SU-DHL-6 (cell line): ENCODE measurements at regions not wholly inside any gene's neighbourhood (a gene's known extent, or its start where the extent isn't known, plus 50 kb on each side); places are given as distances from the start of the nearest gene placed in this dataset.

ENCODE experiments used
- H2AFZ ChIP-seq: fragments of 200-600 bp; sonication (generic); 2 replicates; pipeline ENCODE4 v1.6.1; 2014; ENCODE audit warnings: low read depth, mild to moderate bottlenecking, moderate library complexity, mixed read lengths, antibody characterized with exemption, low read length; ENCODE audit not compliant: severe bottlenecking
- H3F3A ChIP-seq: fragments of 200-600 bp; shearing (Covaris generic); 2 replicates; pipeline ENCODE4 v1.6.0; 2016; ENCODE audit warnings: antibody characterized with exemption, mild to moderate bottlenecking; ENCODE audit not compliant: insufficient read depth
- H3K27ac ChIP-seq: fragments of 200-600 bp; sonication (generic); 2 replicates; pipeline ENCODE4 v1.5.1; 2016; ENCODE audit warnings: low read depth, mild to moderate bottlenecking, low read length, moderate library complexity, mixed read lengths
- H3K27me3 ChIP-seq: fragments of 200-600 bp; sonication (generic), shearing (Covaris generic); 2 replicates; pipeline ENCODE4 v1.6.0; 2014; ENCODE audit warnings: mild to moderate bottlenecking, low read length
- H3K36me3 ChIP-seq: fragments of 200-600 bp; sonication (generic); 2 replicates; pipeline ENCODE4 v1.6.1; 2014; ENCODE audit warnings: mild to moderate bottlenecking, low read length, mixed read lengths
- H3K4me2 ChIP-seq: fragments of 300-600, 200-600 bp; shearing (Covaris generic), sonication (generic); 2 replicates; pipeline ENCODE4 v1.6.0; 2014; ENCODE audit warnings: low read length, low read depth, mild to moderate bottlenecking; ENCODE audit not compliant: poor library complexity, severe bottlenecking
- H3K4me3 ChIP-seq: fragments of 200-600 bp; sonication (generic); 2 replicates; pipeline ENCODE4 v1.5.1; 2014; ENCODE audit warnings: antibody characterized with exemption, low read length, mild to moderate bottlenecking, mixed read lengths; ENCODE audit not compliant: insufficient read depth, poor library complexity, severe bottlenecking
- H3K79me2 ChIP-seq: fragments of 200-600 bp; sonication (generic); 2 replicates; pipeline ENCODE4 v1.6.1; 2014; ENCODE audit warnings: mild to moderate bottlenecking, low read length, moderate library complexity; ENCODE audit not compliant: insufficient read depth
- H3K9ac ChIP-seq: fragments of 200-600 bp; sonication (generic); 2 replicates; pipeline ENCODE4 v1.7.0; 2014; ENCODE audit warnings: mild to moderate bottlenecking, low read length
- H3K9me2 ChIP-seq: fragments of 200-600 bp; sonication (generic); replicated peaks from 2 replicates; pipeline ENCODE4 v1.6.1; 2014; ENCODE audit warnings: low read length; ENCODE audit not compliant: insufficient read depth
- H3K9me3 ChIP-seq: fragments of 200-600 bp; sonication (generic); 2 replicates; pipeline ENCODE4 v1.6.1; 2014; ENCODE audit warnings: low read length, mixed read lengths; ENCODE audit not compliant: insufficient read depth
- H4K20me1 ChIP-seq: fragments of 200-600 bp; sonication (generic); 2 replicates; pipeline ENCODE4 v1.6.1; 2014; ENCODE audit warnings: low read depth, mild to moderate bottlenecking, antibody characterized with exemption, low read length, moderate library complexity, mixed read lengths
- EZH2phosphoT487 ChIP-seq: fragments of 200-600 bp; sonication (generic), shearing (Covaris generic); conservative IDR thresholded peaks from 2 replicates; pipeline ENCODE4 v1.6.1; 2018; ENCODE audit warnings: mild to moderate bottlenecking, antibody characterized with exemption, low read length, moderate library complexity, mixed read lengths
- TF ChIP-seq, protein P1 (sequence below): fragments of 200-600 bp; sonication (generic); IDR thresholded peaks from one replicate; pipeline ENCODE4 v1.5.1; 2017; ENCODE audit warnings: antibody characterized with exemption, mild to moderate bottlenecking, low read length, moderate library complexity; ENCODE audit not compliant: insufficient read depth, poor library complexity, severe bottlenecking

DNA sequence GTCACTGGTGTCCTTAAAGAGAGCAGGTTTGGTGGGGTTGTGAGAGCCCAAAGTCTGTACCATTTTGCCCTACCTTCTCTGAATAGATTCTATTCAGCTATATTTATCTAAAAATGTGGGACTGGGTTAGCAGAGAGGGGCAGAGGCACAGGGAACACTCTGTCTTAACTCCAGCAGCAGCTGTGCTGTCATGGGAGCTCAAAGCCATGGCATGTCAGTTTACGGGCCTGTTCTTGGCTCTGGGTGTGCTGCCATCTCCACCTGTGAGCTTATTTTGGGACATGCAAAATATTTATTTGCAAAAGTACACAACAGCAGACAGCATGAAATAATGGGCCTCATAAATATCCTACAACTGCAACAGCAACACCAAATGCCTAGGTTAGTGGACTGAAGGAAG lies 129.6 kb upstream of the KCTD1 start:
- Histone ChIP-seq H3F3A (no peaks in the 10 kb centered on the region), H3K79me2 (no peaks in the 10 kb centered on the region), H2AFZ (no peak overlapping the region), H3K4me2 (no peak overlapping the region), H3K4me3 (no peak overlapping the region), H3K9ac (no peak overlapping the region), H3K27ac (no peak overlapping the region), H3K9me3 (no peaks in the 10 kb centered on the region; the same call in 1 of the 2 replicates), H4K20me1 (no peaks in the 10 kb centered on the region), H3K9me2 (no peaks in the 10 kb centered on the region), H3K36me3 (no peaks in the 10 kb centered on the region), H3K27me3 (no peaks in the 10 kb centered on the region)
- TF ChIP-seq, protein P1, sequence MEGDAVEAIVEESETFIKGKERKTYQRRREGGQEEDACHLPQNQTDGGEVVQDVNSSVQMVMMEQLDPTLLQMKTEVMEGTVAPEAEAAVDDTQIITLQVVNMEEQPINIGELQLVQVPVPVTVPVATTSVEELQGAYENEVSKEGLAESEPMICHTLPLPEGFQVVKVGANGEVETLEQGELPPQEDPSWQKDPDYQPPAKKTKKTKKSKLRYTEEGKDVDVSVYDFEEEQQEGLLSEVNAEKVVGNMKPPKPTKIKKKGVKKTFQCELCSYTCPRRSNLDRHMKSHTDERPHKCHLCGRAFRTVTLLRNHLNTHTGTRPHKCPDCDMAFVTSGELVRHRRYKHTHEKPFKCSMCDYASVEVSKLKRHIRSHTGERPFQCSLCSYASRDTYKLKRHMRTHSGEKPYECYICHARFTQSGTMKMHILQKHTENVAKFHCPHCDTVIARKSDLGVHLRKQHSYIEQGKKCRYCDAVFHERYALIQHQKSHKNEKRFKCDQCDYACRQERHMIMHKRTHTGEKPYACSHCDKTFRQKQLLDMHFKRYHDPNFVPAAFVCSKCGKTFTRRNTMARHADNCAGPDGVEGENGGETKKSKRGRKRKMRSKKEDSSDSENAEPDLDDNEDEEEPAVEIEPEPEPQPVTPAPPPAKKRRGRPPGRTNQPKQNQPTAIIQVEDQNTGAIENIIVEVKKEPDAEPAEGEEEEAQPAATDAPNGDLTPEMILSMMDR, result no peak
- TF ChIP-seq EZH2phosphoT487, result no peak

DNA sequence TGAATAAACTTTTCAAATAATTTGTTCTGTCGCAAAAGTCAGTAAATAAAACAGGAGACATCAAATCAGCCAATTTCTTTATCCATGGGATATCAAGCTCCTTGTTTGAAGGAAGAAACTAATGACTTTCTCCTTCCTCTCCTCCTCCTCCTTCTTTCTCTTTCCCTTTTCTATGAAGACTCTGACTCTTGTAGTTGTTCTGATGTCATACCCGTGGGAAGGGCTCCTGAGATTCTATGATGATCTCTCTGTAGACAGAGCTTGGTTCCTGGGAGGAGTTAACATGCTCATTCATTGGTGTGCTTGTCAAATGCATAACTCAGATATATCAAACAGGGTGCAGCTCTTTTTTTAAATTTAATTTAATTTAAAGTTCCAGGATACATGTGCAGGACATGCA lies 118.7 kb upstream of the KCTD1 start:
- Histone ChIP-seq H3K9me2 (no peaks in the 10 kb centered on the region), H3K27me3 (no peaks in the 10 kb centered on the region), H3K27ac (no peak overlapping the region)

DNA sequence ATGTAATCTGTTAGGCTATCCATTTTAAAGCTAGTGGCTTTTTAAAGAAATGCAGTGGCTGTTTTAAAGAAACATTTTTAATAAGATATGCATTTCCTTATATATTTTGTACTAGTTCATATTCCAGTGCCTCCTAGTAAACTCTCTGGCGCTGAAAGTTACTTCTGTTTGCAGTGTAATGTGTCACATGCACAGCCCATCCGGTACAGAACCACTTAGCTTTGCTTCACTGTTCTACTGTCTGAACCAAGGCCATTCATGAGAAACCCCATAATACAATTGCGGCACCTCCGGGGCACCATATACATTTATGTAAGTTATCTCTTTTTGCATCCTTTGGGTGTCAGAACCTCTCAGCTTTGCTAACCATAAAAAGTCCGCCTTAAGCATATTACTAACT lies 114.6 kb upstream of the KCTD1 start:
- no peaks in the 10 kb centered on the region for H3K9me2 ChIP-seq
- no peaks in the 10 kb centered on the region for H3K9me3 ChIP-seq
- TF ChIP-seq, protein P1, result no peak
- no peak for TF ChIP-seq EZH2phosphoT487
- no peaks in the 10 kb centered on the region for H3F3A ChIP-seq
- no peaks in the 10 kb centered on the region for H3K27me3 ChIP-seq
- H3K4me2 ChIP-seq, result no peak overlapping the region
- H3K4me3 ChIP-seq, result no peak overlapping the region
- H2AFZ ChIP-seq, result no peak overlapping the region
- no peak overlapping the region for H3K9ac ChIP-seq
- no peaks in the 10 kb centered on the region for H3K36me3 ChIP-seq
- no peaks in the 10 kb centered on the region for H4K20me1 ChIP-seq
- no peak overlapping the region for H3K27ac ChIP-seq
- H3K79me2 ChIP-seq, result no peaks in the 10 kb centered on the region

More for the DNA sequence above, 118.7 kb upstream of the KCTD1 start:
- H4K20me1 ChIP-seq, result no peaks in the 10 kb centered on the region
- TF ChIP-seq, protein P1, result no peak
- TF ChIP-seq EZH2phosphoT487, result no peak
- no peak overlapping the region for H3K4me3 ChIP-seq
- no peak overlapping the region for H2AFZ ChIP-seq
- no peaks in the 10 kb centered on the region for H3F3A ChIP-seq
- H3K79me2 ChIP-seq, result no peaks in the 10 kb centered on the region
- no peaks in the 10 kb centered on the region for H3K36me3 ChIP-seq
- H3K4me2 ChIP-seq, result no peak overlapping the region
- H3K9me3 ChIP-seq, result no peaks in the 10 kb centered on the region
- no peak overlapping the region for H3K9ac ChIP-seq
